GM19438 (cell line): ENCODE measurements at regions not wholly inside any gene's neighbourhood (a gene's known extent, or its start where the extent isn't known, plus 50 kb on each side); places are given as distances from the start of the nearest gene placed in this dataset.

Experiments used
- ATAC-seq: cut with Tn5 transposase; IDR thresholded peaks from one replicate; pipeline ENCODE4 v1.9.1; 2021; ENCODE audit warnings: low read depth; ENCODE audit not compliant: unreplicated experiment

GRCh38 chr5:163619951-163620350 is 114.5 kb downstream of the MAT2B start:
- ATAC-seq, result no peak

GRCh38 chr5:163622799-163623198 is 117.4 kb downstream of the MAT2B start:
- ATAC-seq, result no peak

GRCh38 chr5:163623524-163623923 is 118.1 kb downstream of the MAT2B start:
- ATAC-seq, result no peak

- ATAC-seq, result no peak
Observed at GRCh38 chr5:163623986-163624385, 118.6 kb downstream of the MAT2B start.

- ATAC-seq, result no peak
Observed at GRCh38 chr5:163624431-163624830, 119.0 kb downstream of the MAT2B start.

GRCh38 chr5:163626904-163627434 is 121.5 kb downstream of the MAT2B start:
- ATAC-seq, result no peak

GRCh38 chr5:163631856-163632255 is 126.4 kb downstream of the MAT2B start:
- no peak for ATAC-seq

GRCh38 chr5:163633926-163634460 is 128.6 kb downstream of the MAT2B start:
- ATAC-seq, result no peak

GRCh38 chr5:163635631-163636030 is 130.2 kb downstream of the MAT2B start:
- no peak for ATAC-seq

GRCh38 chr5:163642904-163643303 is 137.5 kb downstream of the MAT2B start:
- no peak for ATAC-seq

- no peak for ATAC-seq
Observed at GRCh38 chr5:163645421-163646416, 140.3 kb downstream of the MAT2B start.

- ATAC-seq, result no peak
Observed at GRCh38 chr5:163649514-163649913, 144.1 kb downstream of the MAT2B start.

- ATAC-seq, result no peak
Observed at GRCh38 chr5:163653526-163653925, 148.1 kb downstream of the MAT2B start.

GRCh38 chr5:163658702-163659567 is 153.5 kb downstream of the MAT2B start:
- ATAC-seq, result no peak

GRCh38 chr5:163659568-163659902 is 154.1 kb downstream of the MAT2B start:
- ATAC-seq, result no peak

- no peak for ATAC-seq
Observed at GRCh38 chr5:163660486-163660885, 155.1 kb downstream of the MAT2B start.

- ATAC-seq, result no peak
Observed at GRCh38 chr5:163661360-163661759, 155.9 kb downstream of the MAT2B start.

GRCh38 chr5:163670036-163670435 is 164.6 kb downstream of the MAT2B start:
- no peak for ATAC-seq

GRCh38 chr5:163677092-163677491 is 171.7 kb downstream of the MAT2B start:
- ATAC-seq, result no peak

- no peak for ATAC-seq
Observed at GRCh38 chr5:163682234-163682633, 176.8 kb downstream of the MAT2B start.

GRCh38 chr5:163687414-163687813 is 182.0 kb downstream of the MAT2B start:
- no peak for ATAC-seq
